HG03064 (cell line): ENCODE measurements at regions not wholly inside any gene's neighbourhood (a gene's known extent, or its start where the extent isn't known, plus 50 kb on each side); places are given as distances from the start of the nearest gene placed in this dataset.
"Not testable (repeated sequence)": the region's sequence is repeated elsewhere in the genome, so short reads cannot be mapped to it uniquely, and the experiment has no call there.

Experiments
- ATAC-seq: cut with Tn5 transposase; IDR thresholded peaks from one replicate; pipeline ENCODE4 v1.9.1; 2021; ENCODE audit warnings: low read depth; ENCODE audit not compliant: unreplicated experiment

- ATAC-seq: no peak
Measured at GRCh38 chr6:51203504-51203903, 384.8 kb downstream of the TFAP2B start.

- ATAC-seq: not testable (repeated sequence)
Measured at GRCh38 chr6:51206686-51207085, 388.0 kb downstream of the TFAP2B start.

GRCh38 chr6:51209651-51210050, 391.0 kb downstream of the TFAP2B start:
- no peak for ATAC-seq

GRCh38 chr6:51213811-51214210, 395.1 kb downstream of the TFAP2B start:
- no peak for ATAC-seq

GRCh38 chr6:51214442-51214841, 395.8 kb downstream of the TFAP2B start:
- no peak for ATAC-seq

GRCh38 chr6:51218181-51218580, 399.5 kb downstream of the TFAP2B start:
- no peak for ATAC-seq

- not testable (repeated sequence) for ATAC-seq
Measured at GRCh38 chr6:51224580-51225240, 406.0 kb downstream of the TFAP2B start.

- ATAC-seq: no peak
Measured at GRCh38 chr6:51241376-51241775, 422.7 kb downstream of the TFAP2B start.

GRCh38 chr6:51249798-51250197, 431.1 kb downstream of the TFAP2B start:
- no peak for ATAC-seq

GRCh38 chr6:51250317-51250716, 431.6 kb downstream of the TFAP2B start:
- no peak for ATAC-seq

GRCh38 chr6:51257938-51258337, 439.3 kb downstream of the TFAP2B start:
- ATAC-seq: no peak

GRCh38 chr6:51260003-51260402, 441.3 kb downstream of the TFAP2B start:
- no peak for ATAC-seq

- no peak for ATAC-seq
Measured at GRCh38 chr6:51261691-51262090, 443.0 kb downstream of the TFAP2B start.

GRCh38 chr6:51265426-51265825, 446.8 kb downstream of the TFAP2B start:
- ATAC-seq: no peak

GRCh38 chr6:51266604-51267003, 447.9 kb downstream of the TFAP2B start:
- ATAC-seq: no peak

- no peak for ATAC-seq
Measured at GRCh38 chr6:51268666-51269065, 450.0 kb downstream of the TFAP2B start.

GRCh38 chr6:51269876-51270275, 451.2 kb downstream of the TFAP2B start:
- no peak for ATAC-seq

- ATAC-seq: no peak
Measured at GRCh38 chr6:51271615-51272014, 452.9 kb downstream of the TFAP2B start.

GRCh38 chr6:51273228-51273961, 454.7 kb downstream of the TFAP2B start:
- no peak for ATAC-seq

GRCh38 chr6:51277474-51277873, 458.8 kb downstream of the TFAP2B start:
- no peak for ATAC-seq

- ATAC-seq: no peak
Measured at GRCh38 chr6:51282026-51282425, 463.4 kb downstream of the TFAP2B start.

GRCh38 chr6:51283723-51284355, 465.2 kb downstream of the TFAP2B start:
- ATAC-seq: no peak
